OCI-LY1 (cell line): ENCODE measurements at regions not wholly inside any gene's neighbourhood (a gene's known extent, or its start where the extent isn't known, plus 50 kb on each side); places are given as distances from the start of the nearest gene placed in this dataset.

Experiments used
- EZH2 ChIP-seq: fragments of 200-600 bp; sonication (generic), shearing (Covaris generic); IDR thresholded peaks from 2 replicates; pipeline ENCODE4 v1.8.0; 2017; ENCODE audit warnings: borderline replicate concordance, mixed run types, mild to moderate bottlenecking, antibody characterized with exemption, low read length, moderate library complexity, mixed read lengths
- TF ChIP-seq, protein P1 (sequence below): fragments of 200-600 bp; sonication (generic), shearing (Covaris generic); IDR thresholded peaks from 2 replicates; pipeline ENCODE4 v1.5.1; 2017; ENCODE audit warnings: mild to moderate bottlenecking, antibody characterized with exemption, low read length, moderate library complexity, mixed read lengths

DNA sequence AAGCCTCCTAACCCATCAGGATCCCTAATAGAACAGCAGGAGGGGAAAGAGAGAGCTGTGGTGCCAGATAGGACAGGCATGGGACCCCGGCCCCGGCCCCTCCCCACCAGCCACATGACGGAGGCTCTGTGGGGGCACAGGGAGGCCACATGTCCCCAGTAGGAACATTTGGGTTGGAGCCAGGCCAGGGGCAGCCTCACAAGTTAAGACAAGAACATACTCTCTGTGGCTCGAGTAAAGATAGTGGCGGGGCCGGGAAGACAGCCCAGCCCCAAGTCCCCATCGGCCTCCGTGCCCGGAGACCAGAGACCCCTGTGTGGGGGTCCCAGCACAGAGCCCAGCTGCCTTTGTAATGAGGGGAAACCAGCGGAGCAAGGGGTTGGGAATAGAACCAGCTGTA, 78.6 kb upstream of the GALNT9 start:
- TF ChIP-seq, protein P1, sequence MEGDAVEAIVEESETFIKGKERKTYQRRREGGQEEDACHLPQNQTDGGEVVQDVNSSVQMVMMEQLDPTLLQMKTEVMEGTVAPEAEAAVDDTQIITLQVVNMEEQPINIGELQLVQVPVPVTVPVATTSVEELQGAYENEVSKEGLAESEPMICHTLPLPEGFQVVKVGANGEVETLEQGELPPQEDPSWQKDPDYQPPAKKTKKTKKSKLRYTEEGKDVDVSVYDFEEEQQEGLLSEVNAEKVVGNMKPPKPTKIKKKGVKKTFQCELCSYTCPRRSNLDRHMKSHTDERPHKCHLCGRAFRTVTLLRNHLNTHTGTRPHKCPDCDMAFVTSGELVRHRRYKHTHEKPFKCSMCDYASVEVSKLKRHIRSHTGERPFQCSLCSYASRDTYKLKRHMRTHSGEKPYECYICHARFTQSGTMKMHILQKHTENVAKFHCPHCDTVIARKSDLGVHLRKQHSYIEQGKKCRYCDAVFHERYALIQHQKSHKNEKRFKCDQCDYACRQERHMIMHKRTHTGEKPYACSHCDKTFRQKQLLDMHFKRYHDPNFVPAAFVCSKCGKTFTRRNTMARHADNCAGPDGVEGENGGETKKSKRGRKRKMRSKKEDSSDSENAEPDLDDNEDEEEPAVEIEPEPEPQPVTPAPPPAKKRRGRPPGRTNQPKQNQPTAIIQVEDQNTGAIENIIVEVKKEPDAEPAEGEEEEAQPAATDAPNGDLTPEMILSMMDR, result no peak
- TF ChIP-seq EZH2, result no peak
